Keratinocyte (primary cell): ENCODE measurements at regions not wholly inside any gene's neighbourhood (a gene's known extent, or its start where the extent isn't known, plus 50 kb on each side); places are given as distances from the start of the nearest gene placed in this dataset.
A peak's percentile ranks its signal among the peaks of the same experiment; 100 is the strongest.

Experiments
- DNase-seq: peaks from one replicate; pipeline ENCODE4 v3.0.0-alpha.2; 2011; ENCODE audit warnings: low read depth, missing footprints, low spot score
- FAIRE-seq: peaks from 2 replicates; lab custom pipeline; 2011; peaks lifted over from hg19 to GRCh38; lab: Jason Lieb, UNC
- H2AFZ ChIP-seq: 2 replicates; pipeline ENCODE4 v1.6.0; 2012; ENCODE audit warnings: low read length, control low read depth, inconsistent platforms; ENCODE audit not compliant: control insufficient read depth
- H3K27ac ChIP-seq: 2 replicates; pipeline ENCODE4 v1.5.1; 2011; ENCODE audit warnings: low read length; ENCODE audit not compliant: control insufficient read depth, insufficient read depth
- H3K27me3 ChIP-seq: 3 replicates; pipeline ENCODE4 v1.6.0; 2011; ENCODE audit warnings: low read length; ENCODE audit not compliant: control insufficient read depth, insufficient read depth; ENCODE audit errors: extremely low read depth
- H3K36me3 ChIP-seq, 2 experiments: 2 replicates in 1 of 2; 3 replicates in 1 of 2; pipeline ENCODE4 v1.5.1; 2011; ENCODE audit warnings: low read length in 2 of 2, mild to moderate bottlenecking in 1 of 2; ENCODE audit not compliant: control insufficient read depth in 2 of 2, insufficient read depth in 2 of 2; ENCODE audit errors: extremely low read depth in 1 of 2
- H3K4me1 ChIP-seq: 3 replicates; pipeline ENCODE4 v1.5.1; 2011; ENCODE audit warnings: low read length; ENCODE audit not compliant: control insufficient read depth, insufficient read depth; ENCODE audit errors: extremely low read depth
- H3K4me2 ChIP-seq: 3 replicates; pipeline ENCODE4 v1.6.0; 2011; ENCODE audit warnings: low read depth, low read length; ENCODE audit not compliant: control insufficient read depth, insufficient read depth; ENCODE audit errors: extremely low read depth
- H3K4me3 ChIP-seq, 3 experiments: fragments of 200-600 bp in 1 of 3; sonication (generic) in 1 of 3; 2 replicates in 2 of 3; 3 replicates in 1 of 3; pipeline ENCODE4 v1.5.1; 2011 to 2016; ENCODE audit warnings: low read length in 3 of 3, mild to moderate bottlenecking in 3 of 3, control low read depth in 2 of 3, inconsistent platforms in 1 of 3, low read depth in 1 of 3, mixed read lengths in 1 of 3, mixed run types in 1 of 3, moderate library complexity in 1 of 3; ENCODE audit not compliant: control insufficient read depth in 2 of 3, insufficient read depth in 2 of 3; ENCODE audit errors: extremely low read depth in 1 of 3
- H3K79me2 ChIP-seq: 2 replicates; pipeline ENCODE4 v1.6.0; 2012; ENCODE audit warnings: low read length; ENCODE audit not compliant: control insufficient read depth, insufficient read depth
- H3K9ac ChIP-seq: 3 replicates; pipeline ENCODE4 v1.6.0; 2011; ENCODE audit warnings: low read length; ENCODE audit not compliant: control insufficient read depth, insufficient read depth; ENCODE audit errors: extremely low read depth
- H3K9me1 ChIP-seq: 3 replicates; pipeline ENCODE4 v1.6.0; 2011; ENCODE audit warnings: low read length; ENCODE audit not compliant: control insufficient read depth, insufficient read depth; ENCODE audit errors: extremely low read depth
- H3K9me3 ChIP-seq: 2 replicates; pipeline ENCODE4 v1.5.1; 2012; ENCODE audit warnings: low read depth, low read length; ENCODE audit not compliant: control insufficient read depth
- H4K20me1 ChIP-seq: 3 replicates; pipeline ENCODE4 v1.6.0; 2011; ENCODE audit warnings: low read length; ENCODE audit not compliant: control insufficient read depth, insufficient read depth; ENCODE audit errors: extremely low read depth
- dilution Hi-C: fragments of 300-500 bp; cut with MboI; formaldehyde crosslinking; loops from one replicate; pipeline ENCODE4 v1.7.0; 2020; ENCODE audit warnings: low sequenced_read_pairs; ENCODE audit not compliant: extremely low pct_ligation_motif_present
- TF ChIP-seq, protein P1 (sequence below), 3 experiments: IDR thresholded peaks in 1 of 3; conservative IDR thresholded peaks in 1 of 3; optimal IDR thresholded peaks in 1 of 3; 2 replicates in 2 of 3; 3 replicates in 1 of 3; pipeline versions ENCODE3 to v1.5.1; 2011; ENCODE audit warnings: low read length in 3 of 3, mild to moderate bottlenecking in 3 of 3, moderate library complexity in 2 of 3, control low read depth in 1 of 3, inconsistent platforms in 1 of 3; ENCODE audit not compliant: insufficient read depth in 2 of 3; ENCODE audit errors: extremely low read depth in 1 of 3

DNA sequence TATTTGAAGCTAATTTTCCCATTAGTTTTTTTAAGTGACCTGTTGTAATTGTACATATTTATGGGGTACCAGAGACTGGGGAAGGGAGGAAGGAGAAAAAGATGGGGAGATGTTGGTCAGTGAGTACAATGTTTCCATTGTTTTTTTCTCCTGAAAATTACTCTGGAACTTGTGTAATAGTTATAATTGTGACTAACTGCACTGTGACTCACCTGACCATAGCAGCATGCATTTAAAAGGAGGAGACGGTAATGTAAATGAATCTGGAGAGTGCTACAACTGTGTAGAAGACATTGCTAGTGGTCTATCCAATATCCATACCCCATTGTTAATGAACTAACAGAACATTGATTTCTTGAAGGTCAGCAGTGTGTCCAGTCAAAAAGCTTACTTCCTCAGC, 133.4 kb downstream of the RFPL4B start:
- DNase-seq (no peak), FAIRE-seq (peak; percentile 68)
- TF ChIP-seq, protein P1, sequence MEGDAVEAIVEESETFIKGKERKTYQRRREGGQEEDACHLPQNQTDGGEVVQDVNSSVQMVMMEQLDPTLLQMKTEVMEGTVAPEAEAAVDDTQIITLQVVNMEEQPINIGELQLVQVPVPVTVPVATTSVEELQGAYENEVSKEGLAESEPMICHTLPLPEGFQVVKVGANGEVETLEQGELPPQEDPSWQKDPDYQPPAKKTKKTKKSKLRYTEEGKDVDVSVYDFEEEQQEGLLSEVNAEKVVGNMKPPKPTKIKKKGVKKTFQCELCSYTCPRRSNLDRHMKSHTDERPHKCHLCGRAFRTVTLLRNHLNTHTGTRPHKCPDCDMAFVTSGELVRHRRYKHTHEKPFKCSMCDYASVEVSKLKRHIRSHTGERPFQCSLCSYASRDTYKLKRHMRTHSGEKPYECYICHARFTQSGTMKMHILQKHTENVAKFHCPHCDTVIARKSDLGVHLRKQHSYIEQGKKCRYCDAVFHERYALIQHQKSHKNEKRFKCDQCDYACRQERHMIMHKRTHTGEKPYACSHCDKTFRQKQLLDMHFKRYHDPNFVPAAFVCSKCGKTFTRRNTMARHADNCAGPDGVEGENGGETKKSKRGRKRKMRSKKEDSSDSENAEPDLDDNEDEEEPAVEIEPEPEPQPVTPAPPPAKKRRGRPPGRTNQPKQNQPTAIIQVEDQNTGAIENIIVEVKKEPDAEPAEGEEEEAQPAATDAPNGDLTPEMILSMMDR (optimal IDR thresholded peaks at IDR 0.05 in 1 of 3, IDR thresholded peaks at IDR 0.05 in 1 of 3, conservative IDR thresholded peaks at IDR 0.05 in 1 of 3; ENCODE audit: extremely low read depth in 1 of 3, insufficient read depth in 2 of 3, low read length in 3 of 3), result no peak
- no peaks in the 10 kb centered on the region for H4K20me1 ChIP-seq
- H3K4me3 ChIP-seq, result no peak overlapping the region
- no peak overlapping the region for H2AFZ ChIP-seq
- H3K9me3 ChIP-seq, result no peaks in the 10 kb centered on the region
- H3K9me1 ChIP-seq, result no peaks in the 10 kb centered on the region
- no peaks in the 10 kb centered on the region for H3K79me2 ChIP-seq
- no peaks in the 10 kb centered on the region for H3K36me3 ChIP-seq
- H3K9ac ChIP-seq, result no peak overlapping the region
- dilution Hi-C loops, result no loop called here
- H3K27ac ChIP-seq, result no peak overlapping the region
- no peak overlapping the region for H3K4me2 ChIP-seq
- H3K4me1 ChIP-seq, result peaks cover 6% of the 10 kb centered on the region
- H3K27me3 ChIP-seq, result peaks cover 3% of the 10 kb centered on the region

DNA sequence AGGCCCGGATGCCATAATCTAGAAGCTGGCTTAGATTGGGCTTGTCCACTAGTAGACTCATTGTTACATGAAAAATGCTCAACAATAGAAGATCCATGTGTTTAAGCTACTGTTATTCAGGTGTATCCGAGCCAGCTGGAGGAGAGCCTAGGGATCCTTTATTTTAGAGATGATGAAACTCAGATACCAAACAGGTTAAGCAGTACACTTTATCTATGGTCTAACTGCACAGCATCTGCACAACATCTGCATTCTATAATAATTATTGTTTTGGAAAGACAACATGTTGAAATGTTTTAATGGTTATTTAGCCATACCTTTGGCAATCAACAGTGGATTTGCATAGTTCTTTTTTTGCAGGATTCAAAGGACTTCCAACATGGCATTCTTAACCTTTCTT, 134.1 kb downstream of the RFPL4B start:
- H3K36me3 ChIP-seq, result no peaks in the 10 kb centered on the region
- no peaks in the 10 kb centered on the region for H4K20me1 ChIP-seq
- H3K4me2 ChIP-seq, result no peak overlapping the region
- H2AFZ ChIP-seq, result no peak overlapping the region
- no peak for DNase-seq
- H3K27ac ChIP-seq, result no peak overlapping the region
- H3K4me1 ChIP-seq, result peaks cover 6% of the 10 kb centered on the region
- H3K4me3 ChIP-seq, result no peak overlapping the region
- peaks cover 3% of the 10 kb centered on the region for H3K27me3 ChIP-seq
- TF ChIP-seq, protein P1 (optimal IDR thresholded peaks at IDR 0.05 in 1 of 3, IDR thresholded peaks at IDR 0.05 in 1 of 3, conservative IDR thresholded peaks at IDR 0.05 in 1 of 3; ENCODE audit: extremely low read depth in 1 of 3, insufficient read depth in 2 of 3, low read length in 3 of 3), result no peak
- H3K9ac ChIP-seq, result no peak overlapping the region
- H3K9me3 ChIP-seq, result no peaks in the 10 kb centered on the region
- no peaks in the 10 kb centered on the region for H3K79me2 ChIP-seq
- no peak for FAIRE-seq
- dilution Hi-C loops, result no loop called here
- H3K9me1 ChIP-seq, result no peaks in the 10 kb centered on the region
